Chondrocyte (in vitro differentiated cells): ENCODE measurements at regions not wholly inside any gene's neighbourhood (a gene's known extent, or its start where the extent isn't known, plus 50 kb on each side); places are given as distances from the start of the nearest gene placed in this dataset.

Experiments used
- DNase-seq: peaks from one replicate; pipeline ENCODE4 v3.0.0; 2021; ENCODE audit warnings: mixed read lengths, low spot score
- H3K27ac Mint-ChIP-seq: one replicate; pipeline ENCODE4 v1.8.0; 2021; ENCODE audit warnings: mild to moderate bottlenecking, moderate library complexity, mixed read lengths; ENCODE audit not compliant: unreplicated experiment
- H3K27me3 Mint-ChIP-seq: 2 replicates; pipeline ENCODE4 v1.8.0; 2021; ENCODE audit warnings: low read depth, mixed read lengths
- H3K36me3 Mint-ChIP-seq: 2 replicates; pipeline ENCODE4 v1.8.0; 2021; ENCODE audit warnings: low read depth, mixed read lengths
- H3K4me1 Mint-ChIP-seq: 2 replicates; pipeline ENCODE4 v1.8.0; 2021; ENCODE audit warnings: low read depth, mild to moderate bottlenecking, mixed read lengths
- H3K4me3 Mint-ChIP-seq: one replicate; pipeline ENCODE4 v1.8.0; 2021; ENCODE audit warnings: mild to moderate bottlenecking, moderate library complexity, mixed read lengths; ENCODE audit not compliant: unreplicated experiment
- H3K9me3 Mint-ChIP-seq: 2 replicates; pipeline ENCODE4 v1.8.0; 2021; ENCODE audit warnings: low read depth, mixed read lengths
- CTCF ChIP-seq: fragments of 200-600 bp; sonication (generic); IDR thresholded peaks from 2 replicates; pipeline ENCODE4 v1.5.0; 2021; ENCODE audit warnings: antibody characterized with exemption, mild to moderate bottlenecking, moderate library complexity

- peaks cover 3% of the 10 kb centered on the region for H3K4me1 Mint-ChIP-seq
- H3K4me3 Mint-ChIP-seq, result no peak overlapping the region
- H3K27ac Mint-ChIP-seq, result no peak overlapping the region
- DNase-seq, result no peak
- peaks cover under 1% of the 10 kb centered on the region for H3K9me3 Mint-ChIP-seq
- no peak for TF ChIP-seq CTCF
- H3K27me3 Mint-ChIP-seq, result no peaks in the 10 kb centered on the region
- no peaks in the 10 kb centered on the region for H3K36me3 Mint-ChIP-seq
These were observed 52.1 kb upstream of the CACHD1 start for GRCh38 chr1:64417803-64418202.
